ENCODE measurements at regions not wholly inside any gene's neighbourhood (a gene's known extent, or its start where the extent isn't known, plus 50 kb on each side); places are given as distances from the start of the nearest gene placed in this dataset.

DNA sequence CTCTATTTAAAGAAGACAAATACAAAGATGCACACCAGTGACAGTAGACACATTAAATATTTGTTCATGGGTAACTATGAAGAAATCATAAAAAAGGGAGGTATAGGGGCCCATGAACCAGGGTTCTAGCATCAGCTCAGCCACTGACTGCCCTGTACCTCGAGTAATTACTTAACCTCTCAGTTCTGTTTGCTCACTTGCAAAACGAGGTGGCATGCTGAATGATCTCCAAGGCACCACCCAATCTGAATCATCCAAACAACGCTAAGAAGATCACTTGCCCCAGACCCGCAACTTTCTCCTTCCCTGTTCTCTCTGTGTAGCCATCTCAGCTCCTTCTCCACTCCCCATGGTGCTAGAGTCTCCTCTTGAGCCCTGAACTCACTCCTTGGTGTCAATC lies 374.7 kb downstream of the VPS13C start:
- H3K4me3 ChIP-seq (ENCODE audit: low read length) = no peak overlapping the region
- no peak for DNase-seq (ENCODE audit: low read depth)
- TF ChIP-seq CTCF (conservative IDR thresholded peaks at IDR 0.05; ENCODE audit: low read depth, low read length) = no peak

DNA sequence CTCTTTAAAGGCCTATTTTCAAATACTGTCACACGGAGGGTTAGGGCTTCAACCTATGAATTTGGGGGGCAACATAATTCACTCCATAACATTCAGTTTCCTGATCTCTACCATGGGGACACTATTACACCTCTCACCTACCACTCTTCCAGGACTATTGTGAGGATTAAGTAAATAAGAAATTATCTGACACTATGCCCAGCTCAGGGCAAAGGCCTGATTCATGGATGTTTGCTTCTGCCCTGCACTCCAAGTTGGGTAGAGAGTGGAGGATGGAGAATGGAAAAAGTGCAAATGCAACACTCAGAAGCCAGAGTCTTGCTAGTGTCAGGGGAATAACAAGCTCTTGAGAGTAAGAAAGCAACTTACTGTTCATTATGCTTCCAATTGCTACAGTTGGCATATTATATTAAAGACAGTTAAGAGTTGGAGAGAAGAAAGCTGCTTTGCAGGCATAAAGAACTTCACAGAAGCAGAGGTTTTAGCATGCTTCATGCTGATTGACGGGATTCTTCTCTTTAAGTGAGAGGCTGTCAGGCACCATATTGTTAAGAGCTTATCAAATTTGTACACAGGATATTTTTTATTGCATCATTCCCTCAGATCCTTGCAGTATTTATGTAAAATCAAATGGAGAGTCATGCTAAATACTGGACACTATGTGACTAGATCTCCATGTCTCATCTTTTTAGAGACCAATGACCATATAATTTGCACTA lies 375.3 kb downstream of the VPS13C start:
- no peak for TF ChIP-seq CTCF (conservative IDR thresholded peaks at IDR 0.05; ENCODE audit: low read depth, low read length)
- H3K4me3 ChIP-seq (ENCODE audit: low read length) = no peak overlapping the region
- no peak for DNase-seq (ENCODE audit: low read depth)

- DNase-seq (ENCODE audit: low read depth) = no peak
- no peak overlapping the region for H3K4me3 ChIP-seq (ENCODE audit: low read length)
- TF ChIP-seq CTCF (conservative IDR thresholded peaks at IDR 0.05; ENCODE audit: low read depth, low read length) = no peak
Observed at GRCh38 chr15:61682891-61683735, 377.1 kb downstream of the VPS13C start.

DNA sequence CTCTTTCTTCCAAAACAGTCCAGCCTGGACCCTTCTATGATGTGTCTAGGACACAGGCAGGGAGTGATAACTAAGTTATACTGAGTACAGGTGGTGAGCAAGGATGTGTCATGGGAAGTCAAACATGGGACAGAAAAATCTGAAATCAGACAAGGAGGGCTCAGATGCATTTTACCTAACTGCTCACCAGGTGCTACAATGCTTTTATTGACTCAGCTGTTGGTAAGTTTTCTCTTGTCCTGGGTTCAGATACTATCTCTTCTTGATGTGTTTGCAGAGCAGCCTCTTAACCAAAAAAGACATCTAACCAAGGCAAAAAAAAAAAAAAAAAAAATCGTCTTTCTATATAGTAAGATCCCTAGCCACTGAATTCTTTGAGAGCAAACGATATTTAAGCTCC lies 378.6 kb downstream of the VPS13C start:
- DNase-seq (ENCODE audit: low read depth) = no peak
- H3K4me3 ChIP-seq (ENCODE audit: low read length) = no peak overlapping the region
- TF ChIP-seq CTCF (conservative IDR thresholded peaks at IDR 0.05; ENCODE audit: low read depth, low read length) = no peak

GRCh38 chr15:61681038-61681418 lies 379.2 kb downstream of the VPS13C start:
- no peak for DNase-seq (ENCODE audit: low read depth)
- TF ChIP-seq CTCF (conservative IDR thresholded peaks at IDR 0.05; ENCODE audit: low read depth, low read length) = no peak
- H3K4me3 ChIP-seq (ENCODE audit: low read length) = no peak overlapping the region

DNA sequence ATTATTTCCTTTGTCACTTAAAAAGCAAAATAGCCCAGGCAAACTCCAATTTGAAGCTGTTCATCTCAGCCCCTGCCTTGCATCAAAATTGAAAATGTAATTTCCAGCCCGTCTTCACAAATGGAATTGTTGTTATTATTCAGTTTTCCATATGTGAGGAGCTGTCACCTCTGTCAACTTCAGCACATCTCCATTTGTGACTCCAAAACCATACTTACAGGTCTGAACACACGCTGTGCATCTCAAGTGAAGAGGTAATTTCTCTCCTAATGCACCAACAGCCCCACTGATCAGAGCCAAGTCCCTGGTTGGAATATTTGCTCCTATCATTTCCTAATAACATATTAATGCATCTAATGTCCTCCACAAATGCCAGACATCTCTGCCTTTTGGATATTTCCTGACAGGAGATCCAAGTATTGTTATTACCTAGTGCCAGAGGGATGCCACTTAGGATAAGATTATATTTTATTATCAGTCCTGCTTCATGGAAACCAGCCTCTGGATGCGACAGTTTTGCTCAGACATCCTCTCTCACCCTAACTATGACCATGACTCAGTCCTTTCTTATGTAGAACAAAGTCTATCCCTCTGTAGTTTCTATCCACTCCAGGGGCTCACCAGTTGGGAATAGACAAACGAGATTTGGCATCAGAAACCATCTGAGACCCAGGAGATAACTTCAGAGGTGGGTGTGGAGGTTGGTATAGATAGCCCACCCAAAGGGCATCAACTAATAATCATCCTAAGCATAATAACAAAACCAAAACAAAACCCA lies 379.8 kb downstream of the VPS13C start:
- TF ChIP-seq CTCF (conservative IDR thresholded peaks at IDR 0.05; ENCODE audit: low read depth, low read length) = no peak
- no peak for DNase-seq (ENCODE audit: low read depth)
- H3K4me3 ChIP-seq (ENCODE audit: low read length) = no peak overlapping the region
